Cardiac fibroblast (primary cell): ENCODE measurements at regions not wholly inside any gene's neighbourhood (a gene's known extent, or its start where the extent isn't known, plus 50 kb on each side); places are given as distances from the start of the nearest gene placed in this dataset.

Experiments
- DNase-seq, 2 donors: peaks; one replicate each; pipeline versions ENCODE4 v3.0.0 to v3.0.0-alpha.2; 2010; ENCODE audit warnings: low read depth in 2 of 2
- H3K4me3 ChIP-seq, 2 donors: replicated peaks in 1 of 2; 1 replicate in 1 of 2; 2 replicates in 1 of 2; pipeline ENCODE4 v1.5.1; 2011; ENCODE audit warnings: low read depth in 2 of 2, low read length in 2 of 2, mild to moderate bottlenecking in 2 of 2, moderate library complexity in 1 of 2
- CTCF ChIP-seq: IDR thresholded peaks from one replicate; pipeline ENCODE4 v1.5.1; 2011; ENCODE audit warnings: low read depth, mild to moderate bottlenecking, low read length, inconsistent platforms

GRCh38 chr15:66644869-66645268 lies 57.2 kb upstream of the SMAD6 start:
- H3K4me3 ChIP-seq: no peak overlapping the region
- no peak for TF ChIP-seq CTCF
- DNase-seq: peak; percentile 45 to 55

- DNase-seq: peak; percentile 74 to 80
- TF ChIP-seq CTCF: no peak
- no peak overlapping the region for H3K4me3 ChIP-seq
These were observed 55.7 kb upstream of the SMAD6 start for GRCh38 chr15:66646308-66646707.

- no peak overlapping the region for H3K4me3 ChIP-seq
- TF ChIP-seq CTCF: no peak
- no peak for DNase-seq
These were observed 55.2 kb upstream of the SMAD6 start for GRCh38 chr15:66646799-66647198.

GRCh38 chr15:66647358-66647757 lies 54.7 kb upstream of the SMAD6 start:
- no peak overlapping the region for H3K4me3 ChIP-seq
- no peak for TF ChIP-seq CTCF
- DNase-seq: peak in 1 of 2 donors; percentile 66

- no peak overlapping the region for H3K4me3 ChIP-seq
- DNase-seq: no peak
- TF ChIP-seq CTCF: no peak
These were observed 53.4 kb upstream of the SMAD6 start for GRCh38 chr15:66648588-66648987.

- no peak for TF ChIP-seq CTCF
- no peak overlapping the region for H3K4me3 ChIP-seq
- DNase-seq: no peak
These were observed 52.6 kb upstream of the SMAD6 start for GRCh38 chr15:66649235-66649984.

GRCh38 chr15:66650433-66650832 lies 51.6 kb upstream of the SMAD6 start:
- TF ChIP-seq CTCF: no peak
- H3K4me3 ChIP-seq: no peak overlapping the region
- DNase-seq: peak in 1 of 2 donors; percentile 34
